GM12873 (cell line): ENCODE measurements at regions not wholly inside any gene's neighbourhood (a gene's known extent, or its start where the extent isn't known, plus 50 kb on each side); places are given as distances from the start of the nearest gene placed in this dataset.

Experiments
- TF ChIP-seq, protein P1 (sequence below): IDR thresholded peaks from 2 replicates; pipeline ENCODE4 v1.5.1; 2012; ENCODE audit warnings: low read depth, mild to moderate bottlenecking, moderate library complexity, low read length, control low read depth; ENCODE audit not compliant: insufficient read depth; ENCODE audit errors: missing control alignments

GRCh38 chr15:77826006-77826695 is 193.4 kb upstream of the LINGO1 start:
- TF ChIP-seq, protein P1, sequence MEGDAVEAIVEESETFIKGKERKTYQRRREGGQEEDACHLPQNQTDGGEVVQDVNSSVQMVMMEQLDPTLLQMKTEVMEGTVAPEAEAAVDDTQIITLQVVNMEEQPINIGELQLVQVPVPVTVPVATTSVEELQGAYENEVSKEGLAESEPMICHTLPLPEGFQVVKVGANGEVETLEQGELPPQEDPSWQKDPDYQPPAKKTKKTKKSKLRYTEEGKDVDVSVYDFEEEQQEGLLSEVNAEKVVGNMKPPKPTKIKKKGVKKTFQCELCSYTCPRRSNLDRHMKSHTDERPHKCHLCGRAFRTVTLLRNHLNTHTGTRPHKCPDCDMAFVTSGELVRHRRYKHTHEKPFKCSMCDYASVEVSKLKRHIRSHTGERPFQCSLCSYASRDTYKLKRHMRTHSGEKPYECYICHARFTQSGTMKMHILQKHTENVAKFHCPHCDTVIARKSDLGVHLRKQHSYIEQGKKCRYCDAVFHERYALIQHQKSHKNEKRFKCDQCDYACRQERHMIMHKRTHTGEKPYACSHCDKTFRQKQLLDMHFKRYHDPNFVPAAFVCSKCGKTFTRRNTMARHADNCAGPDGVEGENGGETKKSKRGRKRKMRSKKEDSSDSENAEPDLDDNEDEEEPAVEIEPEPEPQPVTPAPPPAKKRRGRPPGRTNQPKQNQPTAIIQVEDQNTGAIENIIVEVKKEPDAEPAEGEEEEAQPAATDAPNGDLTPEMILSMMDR = no peak

DNA sequence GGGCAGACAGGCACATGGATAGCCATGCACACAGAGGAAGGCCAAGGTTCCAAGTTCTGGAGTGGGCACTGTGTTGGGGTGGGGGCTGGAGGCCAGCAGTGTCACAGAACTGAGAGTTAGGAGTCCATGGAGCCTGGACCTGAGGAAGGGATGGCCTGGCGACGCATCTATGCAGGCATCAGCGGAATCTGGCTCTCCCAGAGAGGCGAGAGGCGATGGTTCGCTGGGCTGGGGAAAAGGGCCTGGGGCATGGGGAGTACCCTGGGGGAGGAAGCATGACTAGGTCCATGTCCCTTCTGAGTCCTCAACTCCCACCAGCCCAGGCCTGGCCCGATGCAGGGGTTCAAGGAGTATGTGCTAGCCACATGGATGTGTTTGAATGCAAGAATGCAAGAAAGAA is 192.8 kb upstream of the LINGO1 start:
- TF ChIP-seq, protein P1 = no peak

DNA sequence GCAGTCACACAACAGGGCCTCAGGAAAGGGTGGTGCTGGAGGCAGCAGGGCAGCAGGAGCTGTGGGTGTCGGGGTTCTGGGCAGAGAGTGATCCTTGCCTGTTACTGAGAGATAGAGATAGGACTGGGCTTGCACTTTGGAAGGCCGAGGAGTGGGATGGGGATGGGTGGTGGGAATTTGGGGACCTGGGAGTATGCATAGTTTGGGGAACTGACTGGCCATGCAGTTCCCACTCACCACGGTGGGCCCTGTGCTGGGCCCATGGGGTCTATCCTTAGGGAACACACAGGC is 192.5 kb upstream of the LINGO1 start:
- TF ChIP-seq, protein P1 = no peak

DNA sequence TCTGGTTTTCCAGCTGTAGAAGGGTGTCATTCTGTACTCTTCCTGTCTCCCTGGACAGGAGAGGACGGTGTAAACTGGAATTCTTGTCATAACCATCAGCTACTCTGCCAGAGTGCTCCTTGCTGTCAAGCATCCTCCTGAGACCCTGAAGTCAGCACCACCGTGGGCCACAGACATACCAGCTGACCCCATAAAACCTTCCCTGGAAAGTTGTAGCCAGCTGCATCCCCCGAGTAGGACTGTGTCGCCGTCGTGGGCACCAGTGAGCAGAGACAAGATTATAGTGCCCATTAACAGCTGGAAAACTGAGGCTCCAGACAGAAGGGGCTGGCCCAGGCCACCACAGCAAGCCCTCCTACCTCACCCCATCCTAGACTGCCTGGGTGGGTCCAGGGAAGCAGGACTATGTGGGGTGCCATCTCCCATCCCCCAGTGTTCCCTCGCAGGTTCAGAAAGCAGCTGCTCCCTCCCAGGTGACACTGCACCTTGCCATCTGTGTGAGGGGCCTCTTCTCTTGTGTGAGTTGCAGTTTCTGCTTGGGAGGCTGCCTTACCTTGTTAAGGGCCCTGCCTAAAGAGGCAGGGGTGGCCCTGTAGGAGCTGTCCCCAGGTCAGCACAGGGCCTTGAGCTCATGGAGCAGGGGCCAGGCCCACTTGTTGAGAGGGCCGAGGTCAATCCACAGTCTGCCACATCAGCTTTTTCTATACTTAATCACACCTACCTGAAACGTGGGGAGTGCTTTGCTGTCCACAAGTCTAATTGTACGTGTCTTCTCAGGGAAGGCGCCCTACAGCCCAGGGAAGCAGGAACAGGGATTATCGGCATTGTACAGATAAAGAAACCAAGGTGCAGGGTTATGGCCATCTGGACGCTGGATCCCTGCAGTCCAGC is 191.9 kb upstream of the LINGO1 start:
- TF ChIP-seq, protein P1 = no peak

DNA sequence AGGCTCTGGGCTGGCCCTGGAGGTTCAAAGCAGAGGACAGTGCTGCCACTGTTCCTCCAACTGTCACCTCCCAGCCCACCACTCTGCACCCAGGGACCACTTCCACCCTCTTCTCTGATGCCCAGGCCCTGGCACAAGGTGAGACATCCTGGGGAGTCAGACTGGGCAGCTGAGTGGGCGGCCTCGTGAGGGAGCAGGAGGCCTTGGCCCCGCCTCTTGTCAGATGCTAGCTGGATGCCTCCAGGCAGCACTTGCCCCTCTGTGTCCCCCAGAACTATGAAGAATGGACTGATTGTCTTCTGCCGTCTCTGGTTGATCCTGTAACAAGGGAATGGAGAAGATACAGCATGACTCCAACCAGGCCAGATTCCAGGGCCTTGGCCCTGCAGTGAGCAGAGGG is 191.0 kb upstream of the LINGO1 start:
- TF ChIP-seq, protein P1 = no peak

DNA sequence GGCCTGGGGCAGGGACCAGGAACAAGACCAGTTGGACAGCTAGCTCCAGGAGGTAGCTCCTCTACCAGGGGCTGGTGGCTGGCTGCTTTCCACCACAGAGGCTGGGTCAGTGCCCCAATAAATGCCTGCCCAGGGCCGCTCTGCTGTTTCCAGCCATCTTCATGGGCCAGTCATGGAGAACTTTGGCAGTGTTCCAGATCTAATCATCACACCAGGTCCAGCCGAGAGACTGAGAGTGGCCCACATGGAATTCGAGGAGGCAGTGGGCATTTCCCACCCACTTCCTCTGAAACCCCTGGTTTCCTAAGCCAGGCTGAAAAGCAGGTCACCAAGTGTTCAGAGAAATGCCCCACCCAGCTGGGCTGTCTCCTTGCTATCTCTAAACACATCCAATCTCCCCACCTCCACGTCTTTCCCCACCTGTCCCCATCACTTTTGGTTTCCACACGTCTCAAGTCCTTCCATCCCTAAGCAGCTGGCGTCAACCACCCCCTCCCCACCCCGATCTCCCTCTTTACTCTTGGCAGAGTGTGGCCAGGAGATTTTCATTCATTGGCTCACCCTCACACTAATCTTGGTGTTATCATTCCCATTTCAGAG is 190.0 kb upstream of the LINGO1 start:
- TF ChIP-seq, protein P1 = no peak

GRCh38 chr15:77821959-77822256 is 189.2 kb upstream of the LINGO1 start:
- TF ChIP-seq, protein P1 = no peak
